HepG2 (cell line): ENCODE measurements at regions not wholly inside any gene's neighbourhood (a gene's known extent, or its start where the extent isn't known, plus 50 kb on each side); places are given as distances from the start of the nearest gene placed in this dataset.

Experiments
- KAT7 ChIP-seq: IDR thresholded peaks from 2 replicates; pipeline ENCODE4 v1.6.1; 2018; ENCODE audit warnings: borderline replicate concordance, missing compliant biosample characterization
- RXRA ChIP-seq: sonication (generic); formaldehyde crosslinking; IDR thresholded peaks from 2 replicates; pipeline ENCODE4 v1.5.1; 2020; ENCODE audit warnings: missing genetic modification reagents
- SIN3A ChIP-seq: IDR thresholded peaks from 2 replicates; pipeline ENCODE4 v1.6.1; 2011; ENCODE audit warnings: low read depth, mild to moderate bottlenecking, control low read depth, low read length, borderline replicate concordance

GRCh38 chr6:169070506-169071176, 183.0 kb downstream of the THBS2 start:
- TF ChIP-seq RXRA (CRISPR knock-in tag) (no peak), SIN3A (no peak), KAT7 (CRISPR knock-in tag) (no peak)
